Caco-2 (cell line): ENCODE measurements at regions not wholly inside any gene's neighbourhood (a gene's known extent, or its start where the extent isn't known, plus 50 kb on each side); places are given as distances from the start of the nearest gene placed in this dataset.

ENCODE experiments used
- BruUV-seq: library from RNA; stranded (reverse); fragments of 400-500 nt; replicated peaks from 2 replicates; lab custom pipeline; 2021; lab: Mats Ljungman, UMichigan
- CTCF ChIA-PET: fragments of 300-600 bp; sonication (Branson Sonifier 250); formaldehyde crosslinking; loops from one replicate; lab custom pipeline; 2022; ENCODE audit warnings: antibody characterized with exemption; lab: Charles Lee
- POLR2A ChIA-PET: fragments of 300-600 bp; sonication (Branson Sonifier 250); formaldehyde crosslinking; loops from one replicate; lab custom pipeline; 2022; ENCODE audit warnings: antibody characterized with exemption; lab: Charles Lee
- DNase-seq, 2 experiments: peaks; one replicate each; pipeline versions ENCODE4 v3.0.0 to v3.0.0-alpha.2; 2020 to 2022
- H3K27me3 ChIP-seq: replicated peaks from 2 replicates; pipeline ENCODE4 v1.6.0; 2011; ENCODE audit warnings: low read length; ENCODE audit not compliant: control insufficient read depth, insufficient read depth
- H3K36me3 ChIP-seq: 2 replicates; pipeline ENCODE4 v1.5.1; 2011; ENCODE audit warnings: low read length; ENCODE audit not compliant: control insufficient read depth, insufficient read depth
- H3K4me1 ChIP-seq: fragments of 250-450 bp; sonication (Bioruptor Pico); 2 replicates; pipeline ENCODE4 v1.5.1; 2020; ENCODE audit warnings: mild to moderate bottlenecking
- H3K4me3 ChIP-seq: 2 replicates; pipeline ENCODE4 v1.5.1; 2011; ENCODE audit warnings: low read depth, mild to moderate bottlenecking, control low read depth, low read length
- H3K9me3 ChIP-seq: fragments of 250-450 bp; sonication (Bioruptor Pico); 2 replicates; pipeline ENCODE4 v1.5.1; 2020; ENCODE audit warnings: mild to moderate bottlenecking, moderate library complexity
- H3K27ac Mint-ChIP-seq: one replicate; pipeline ENCODE4 v1.8.0; 2022; ENCODE audit warnings: mixed read lengths; ENCODE audit not compliant: unreplicated experiment
- H3K27me3 Mint-ChIP-seq: one replicate; pipeline ENCODE4 v1.8.0; 2022; ENCODE audit warnings: mixed read lengths; ENCODE audit not compliant: insufficient read depth, unreplicated experiment
- H3K36me3 Mint-ChIP-seq: one replicate; pipeline ENCODE4 v1.8.0; 2022; ENCODE audit warnings: mild to moderate bottlenecking, mixed read lengths; ENCODE audit not compliant: insufficient read depth, unreplicated experiment
- H3K4me1 Mint-ChIP-seq: one replicate; pipeline ENCODE4 v1.8.0; 2022; ENCODE audit warnings: low read depth, mixed read lengths; ENCODE audit not compliant: unreplicated experiment
- H3K4me3 Mint-ChIP-seq: one replicate; pipeline ENCODE4 v1.8.0; 2022; ENCODE audit warnings: mild to moderate bottlenecking, moderate library complexity, mixed read lengths; ENCODE audit not compliant: unreplicated experiment
- H3K9me3 Mint-ChIP-seq: one replicate; pipeline ENCODE4 v1.8.0; 2022; ENCODE audit warnings: mixed read lengths; ENCODE audit not compliant: unreplicated experiment
- intact Hi-C: fragments of 100-400 bp; cut with micrococcal nuclease; formaldehyde crosslinking; loops from one replicate; pipeline ENCODE4 v1.10.0; 2022; ENCODE audit not compliant: unreplicated experiment
- TF ChIP-seq, protein P1 (sequence below), 2 experiments: fragments of 200-600 bp in 1 of 2; IDR thresholded peaks; 1 replicate in 1 of 2; 2 replicates in 1 of 2; pipeline versions ENCODE4 v1.5.1 to v1.8.0; 2011 to 2022; ENCODE audit warnings: antibody characterized with exemption in 1 of 2, control low read depth in 1 of 2, inconsistent platforms in 1 of 2, low read depth in 1 of 2, low read length in 1 of 2, mild to moderate bottlenecking in 1 of 2, moderate library complexity in 1 of 2; ENCODE audit not compliant: insufficient read depth in 1 of 2, severe bottlenecking in 1 of 2, unreplicated experiment in 1 of 2

DNA sequence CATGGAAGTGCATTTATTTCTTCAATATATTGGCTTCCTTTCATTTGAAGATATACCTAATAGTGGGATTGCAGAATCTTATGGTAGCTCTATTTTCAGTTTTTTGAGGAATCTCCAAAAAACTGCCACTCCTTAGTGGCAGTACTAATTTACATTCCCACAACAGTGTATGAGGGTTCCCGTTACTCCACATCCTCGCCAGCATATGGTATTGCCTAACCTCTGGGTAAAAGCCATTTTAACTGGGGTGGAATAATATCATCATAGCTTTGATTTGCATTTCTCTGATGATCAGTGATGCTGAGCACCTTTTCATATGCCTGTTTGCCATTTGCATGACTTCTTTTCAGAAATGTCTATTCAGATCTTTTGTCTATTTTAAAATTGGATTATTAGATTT lies 471.9 kb upstream of the UBE2E3 start:
- H3K36me3 Mint-ChIP-seq, result no peaks in the 10 kb centered on the region

DNA sequence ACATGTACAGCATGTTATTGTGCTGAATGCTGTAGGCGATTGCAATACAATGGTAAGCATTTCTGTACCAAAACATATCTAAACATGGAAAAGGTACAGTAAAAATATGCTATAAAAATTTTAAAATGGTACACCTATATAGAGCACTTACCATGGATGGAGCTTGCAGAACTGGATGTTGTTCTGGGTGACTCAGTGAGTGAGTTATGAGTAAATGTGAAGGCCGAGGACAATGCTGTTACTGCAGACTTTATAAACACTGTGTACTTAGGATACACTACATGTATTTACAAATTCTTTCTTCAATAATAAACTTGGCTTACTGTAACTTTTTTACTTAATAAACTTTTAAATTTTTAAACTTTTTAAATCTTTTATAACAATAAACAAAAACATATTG lies 473.4 kb upstream of the UBE2E3 start:
- BruUV-seq, result no TSS peak
- no peak overlapping the region for H3K4me3 ChIP-seq
- H3K4me1 ChIP-seq, result no peaks in the 10 kb centered on the region
- Mint-ChIP-seq H3K9me3 (no peaks in the 10 kb centered on the region), H3K27me3 (no peaks in the 10 kb centered on the region), H3K36me3 (no peaks in the 10 kb centered on the region), H3K4me3 (no peak overlapping the region), H3K27ac (no peak overlapping the region), H3K4me1 (no peaks in the 10 kb centered on the region)
- H3K9me3 ChIP-seq, result no peaks in the 10 kb centered on the region
- TF ChIP-seq, protein P1, sequence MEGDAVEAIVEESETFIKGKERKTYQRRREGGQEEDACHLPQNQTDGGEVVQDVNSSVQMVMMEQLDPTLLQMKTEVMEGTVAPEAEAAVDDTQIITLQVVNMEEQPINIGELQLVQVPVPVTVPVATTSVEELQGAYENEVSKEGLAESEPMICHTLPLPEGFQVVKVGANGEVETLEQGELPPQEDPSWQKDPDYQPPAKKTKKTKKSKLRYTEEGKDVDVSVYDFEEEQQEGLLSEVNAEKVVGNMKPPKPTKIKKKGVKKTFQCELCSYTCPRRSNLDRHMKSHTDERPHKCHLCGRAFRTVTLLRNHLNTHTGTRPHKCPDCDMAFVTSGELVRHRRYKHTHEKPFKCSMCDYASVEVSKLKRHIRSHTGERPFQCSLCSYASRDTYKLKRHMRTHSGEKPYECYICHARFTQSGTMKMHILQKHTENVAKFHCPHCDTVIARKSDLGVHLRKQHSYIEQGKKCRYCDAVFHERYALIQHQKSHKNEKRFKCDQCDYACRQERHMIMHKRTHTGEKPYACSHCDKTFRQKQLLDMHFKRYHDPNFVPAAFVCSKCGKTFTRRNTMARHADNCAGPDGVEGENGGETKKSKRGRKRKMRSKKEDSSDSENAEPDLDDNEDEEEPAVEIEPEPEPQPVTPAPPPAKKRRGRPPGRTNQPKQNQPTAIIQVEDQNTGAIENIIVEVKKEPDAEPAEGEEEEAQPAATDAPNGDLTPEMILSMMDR (IDR thresholded peaks at IDR 0.05; ENCODE audit: insufficient read depth in 1 of 2, low read depth in 1 of 2, low read length in 1 of 2, severe bottlenecking in 1 of 2, unreplicated experiment in 1 of 2), result no peak
- intact Hi-C loops, result no loop called here
- POLR2A ChIA-PET, result no interaction called here
- DNase-seq, result no peak
- H3K27me3 ChIP-seq, result no peaks in the 10 kb centered on the region
- no peaks in the 10 kb centered on the region for H3K36me3 ChIP-seq
- CTCF ChIA-PET, result no interaction called here

More for the DNA sequence above, 471.9 kb upstream of the UBE2E3 start:
- H3K9me3 ChIP-seq, result no peaks in the 10 kb centered on the region
- H3K4me3 ChIP-seq, result no peak overlapping the region
- Mint-ChIP-seq H3K27ac (no peak overlapping the region), H3K4me3 (no peak overlapping the region), H3K4me1 (no peaks in the 10 kb centered on the region), H3K27me3 (no peaks in the 10 kb centered on the region), H3K9me3 (no peaks in the 10 kb centered on the region)
- DNase-seq, result no peak
- ChIA-PET POLR2A (no interaction called here), CTCF (no interaction called here)
- TF ChIP-seq, protein P1 (IDR thresholded peaks at IDR 0.05; ENCODE audit: insufficient read depth in 1 of 2, low read depth in 1 of 2, low read length in 1 of 2, severe bottlenecking in 1 of 2, unreplicated experiment in 1 of 2), result no peak
- BruUV-seq, result no TSS peak
- no peaks in the 10 kb centered on the region for H3K27me3 ChIP-seq
- no peaks in the 10 kb centered on the region for H3K4me1 ChIP-seq
- no peaks in the 10 kb centered on the region for H3K36me3 ChIP-seq
- intact Hi-C loops, result no loop called here

DNA sequence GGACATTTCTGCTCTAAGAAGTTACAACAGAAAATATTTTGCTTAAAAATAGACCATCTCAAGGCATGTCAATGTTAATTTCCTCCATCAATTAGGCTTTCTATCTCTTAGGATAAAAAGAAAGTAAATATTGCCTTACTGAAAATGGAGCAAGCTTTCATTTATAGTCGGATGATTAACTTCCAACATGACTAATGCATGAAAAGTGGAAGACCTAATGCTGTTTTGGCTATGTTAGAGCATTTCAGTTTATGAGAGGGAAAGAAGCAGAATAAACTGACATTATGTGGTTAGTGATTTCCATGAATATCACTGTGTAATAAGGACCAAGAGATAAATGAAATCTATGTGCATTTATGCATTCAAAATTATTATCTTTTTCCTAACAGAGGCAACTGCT lies 475.2 kb upstream of the UBE2E3 start:
- Histone ChIP-seq H3K4me3 (no peak overlapping the region), H3K9me3 (no peaks in the 10 kb centered on the region), H3K4me1 (no peaks in the 10 kb centered on the region), H3K36me3 (no peaks in the 10 kb centered on the region), H3K27me3 (no peaks in the 10 kb centered on the region)
- no peak for DNase-seq
- CTCF ChIA-PET, result no interaction called here
- Mint-ChIP-seq H3K4me3 (no peak overlapping the region), H3K27ac (no peak overlapping the region), H3K36me3 (no peaks in the 10 kb centered on the region), H3K4me1 (no peaks in the 10 kb centered on the region), H3K27me3 (no peaks in the 10 kb centered on the region), H3K9me3 (no peaks in the 10 kb centered on the region)
- TF ChIP-seq, protein P1 (IDR thresholded peaks at IDR 0.05; ENCODE audit: insufficient read depth in 1 of 2, low read depth in 1 of 2, low read length in 1 of 2, severe bottlenecking in 1 of 2, unreplicated experiment in 1 of 2), result no peak
- POLR2A ChIA-PET, result no interaction called here
- BruUV-seq, result no TSS peak
- intact Hi-C loops, result no loop called here
